Suppressor macrophage (primary cell): ENCODE measurements at regions not wholly inside any gene's neighbourhood (a gene's known extent, or its start where the extent isn't known, plus 50 kb on each side); places are given as distances from the start of the nearest gene placed in this dataset.

Experiments used
- DNase-seq, 4 experiments: peaks; one replicate each; pipeline ENCODE4 v3.0.0-alpha.2; 2020 to 2022

GRCh38 chr15:68525815-68526214, 53.0 kb upstream of the CORO2B start:
- no peak for DNase-seq

- no peak for DNase-seq
Measured at GRCh38 chr15:68526269-68526668, 52.5 kb upstream of the CORO2B start.

GRCh38 chr15:68526784-68527183, 52.0 kb upstream of the CORO2B start:
- DNase-seq = peak in 3 of 4 experiments; percentile 22 to 38 (median 26)

- DNase-seq = peak in 3 of 4 experiments; percentile 18 to 28 (median 24)
Measured at GRCh38 chr15:68528626-68529290, 50.0 kb upstream of the CORO2B start.
